HG03571 (cell line): ENCODE measurements at regions not wholly inside any gene's neighbourhood (a gene's known extent, or its start where the extent isn't known, plus 50 kb on each side); places are given as distances from the start of the nearest gene placed in this dataset.
"Not testable (repeated sequence)": the region's sequence is repeated elsewhere in the genome, so short reads cannot be mapped to it uniquely, and the experiment has no call there.

Source experiments
- ATAC-seq: cut with Tn5 transposase; IDR thresholded peaks from one replicate; pipeline ENCODE4 v1.9.1; 2021; ENCODE audit not compliant: unreplicated experiment

DNA sequence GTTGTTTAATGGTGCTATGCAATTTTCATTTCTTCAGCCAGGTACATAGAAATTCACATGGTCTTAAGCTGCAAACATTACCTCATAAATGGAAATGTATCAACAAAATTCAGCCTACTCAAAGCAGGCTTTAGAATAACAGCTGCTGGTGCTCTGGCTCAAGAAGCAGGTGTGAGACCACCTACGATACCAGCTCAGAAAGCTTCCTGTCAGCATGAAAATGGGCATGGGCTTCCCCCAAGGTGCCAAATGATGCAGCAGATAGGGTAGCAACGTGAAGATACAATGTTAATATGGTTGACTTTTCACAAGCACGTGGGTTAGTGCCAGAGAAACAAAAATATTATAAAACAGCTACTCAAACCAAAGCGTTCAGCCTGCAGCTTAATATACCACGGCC lies 343.4 kb upstream of the PRICKLE1 start:
- ATAC-seq, result no peak

DNA sequence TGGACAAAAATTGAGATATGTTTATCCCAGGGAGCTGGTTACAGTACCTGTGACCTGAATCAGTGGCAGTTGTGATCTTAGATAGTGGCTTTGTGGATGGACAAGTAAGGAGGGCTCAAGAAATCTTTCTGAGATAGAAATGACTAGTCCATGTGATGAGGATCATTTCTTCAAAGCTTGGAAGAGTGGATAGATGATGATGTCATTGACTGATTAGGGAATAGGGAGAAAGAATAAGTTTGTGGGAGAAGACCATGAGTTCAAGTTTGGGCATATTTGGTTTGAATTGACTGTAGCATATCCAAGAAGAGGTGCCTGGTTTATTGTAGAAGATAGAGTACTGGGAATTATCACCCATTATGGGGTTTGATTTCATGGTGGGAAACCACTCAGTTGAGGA lies 336.7 kb upstream of the PRICKLE1 start:
- no peak for ATAC-seq

DNA sequence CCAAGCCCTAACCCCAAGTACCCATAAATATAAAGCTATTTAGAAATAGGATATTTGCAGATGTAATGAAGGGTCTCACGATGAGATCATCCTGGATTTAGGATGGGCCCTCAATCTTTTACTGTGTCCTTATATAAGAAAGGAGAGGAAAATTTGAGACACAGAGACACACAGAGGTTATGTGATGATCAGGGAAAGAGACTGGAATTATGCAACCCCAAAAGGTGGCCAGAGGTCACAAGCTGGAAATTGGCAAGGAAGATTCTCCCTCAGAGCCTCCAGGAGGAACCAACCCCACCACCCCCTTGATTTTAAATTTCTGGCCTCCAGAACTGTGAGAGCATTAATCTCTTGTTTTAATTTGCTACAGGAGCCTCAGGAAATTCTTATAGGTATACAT lies 334.9 kb upstream of the PRICKLE1 start:
- ATAC-seq, result no peak

DNA sequence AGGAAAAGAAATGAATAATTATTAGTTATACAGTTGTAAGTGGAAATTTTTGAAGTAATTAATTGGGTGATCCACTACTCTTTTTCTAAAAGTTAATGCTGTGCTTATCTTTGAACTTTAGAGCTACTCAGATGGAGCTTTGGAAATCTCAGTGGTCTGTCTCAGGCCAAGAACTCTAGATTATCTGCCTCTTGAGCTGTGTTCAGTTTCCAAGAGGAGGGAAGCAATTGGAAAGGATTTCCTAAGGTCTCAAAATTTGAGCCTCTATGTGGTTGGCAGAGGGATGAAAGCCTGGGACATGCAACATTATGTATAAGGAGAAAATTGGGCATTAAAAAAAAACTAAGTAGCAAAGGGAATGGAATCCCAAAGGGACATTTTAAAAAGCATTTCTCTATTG lies 334.0 kb upstream of the PRICKLE1 start:
- no peak for ATAC-seq

DNA sequence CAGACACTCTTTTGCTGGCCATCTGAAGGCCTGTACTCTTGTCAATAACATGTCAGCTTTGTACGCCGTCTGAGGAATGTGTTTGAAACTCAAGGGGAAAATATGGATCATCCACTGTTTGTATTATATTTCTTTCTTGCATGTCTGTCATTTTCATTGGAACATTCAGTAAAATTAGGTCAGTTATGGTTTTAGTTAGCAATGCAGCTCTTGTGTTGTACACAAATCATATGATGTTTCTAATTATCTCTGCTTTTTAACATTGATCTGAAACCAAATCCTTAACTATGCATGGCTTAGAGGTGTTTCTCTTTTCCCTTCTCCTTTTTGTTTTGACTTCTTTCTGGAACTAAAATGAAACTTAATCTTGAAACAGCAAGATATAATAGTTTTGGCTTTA lies 333.6 kb upstream of the PRICKLE1 start:
- ATAC-seq, result no peak

DNA sequence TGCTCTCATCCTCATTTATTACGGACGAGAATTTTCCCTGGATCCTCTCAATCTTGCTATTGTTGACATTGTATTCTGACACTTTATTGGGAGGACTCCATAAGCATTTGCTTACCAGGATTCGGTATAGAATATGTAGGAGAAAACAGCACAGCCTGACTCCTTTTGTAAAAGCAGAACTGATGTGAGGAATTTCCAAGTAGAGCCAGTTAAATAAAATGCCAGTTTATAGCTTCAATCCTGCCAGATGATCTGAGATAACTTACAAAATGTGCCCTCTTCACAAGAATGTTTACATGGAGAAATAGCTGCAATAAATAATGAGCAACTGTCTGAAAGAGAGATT lies 332.9 kb upstream of the PRICKLE1 start:
- ATAC-seq, result no peak

DNA sequence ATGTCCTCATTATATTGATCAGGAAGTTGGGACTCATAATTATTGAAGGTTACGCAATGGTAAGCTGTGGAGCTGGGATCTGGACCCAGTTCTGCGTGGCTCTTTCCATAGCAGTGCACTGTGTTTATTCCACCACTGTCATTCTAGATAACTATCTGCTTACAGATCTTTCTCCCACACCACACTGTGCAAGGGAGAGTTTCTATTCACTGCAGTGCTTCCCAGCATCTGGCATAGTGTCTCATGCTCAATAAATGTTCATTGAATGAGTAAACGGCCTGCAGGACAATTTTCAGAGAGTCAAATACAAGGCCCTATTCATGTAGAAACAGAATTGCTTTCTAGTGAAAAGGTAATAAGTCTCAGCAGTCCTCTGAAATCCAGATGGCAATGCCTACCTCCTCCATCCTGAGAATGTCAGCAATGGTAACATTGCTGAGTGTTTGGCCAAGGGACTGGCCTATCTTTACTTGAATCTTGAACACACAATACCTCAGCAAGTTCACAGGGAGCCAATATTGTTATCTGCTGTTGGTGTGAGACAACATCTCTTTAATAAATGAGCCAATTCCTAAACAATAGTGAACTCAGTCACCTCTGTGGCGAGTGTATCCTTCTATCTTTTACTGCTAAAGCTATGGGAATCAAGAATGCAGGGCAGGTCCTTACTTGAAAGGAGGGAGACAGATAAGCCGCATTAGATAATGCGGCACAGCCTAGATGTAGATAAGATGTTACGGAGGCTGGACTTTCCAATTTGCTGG lies 332.4 kb upstream of the PRICKLE1 start:
- ATAC-seq, result no peak

DNA sequence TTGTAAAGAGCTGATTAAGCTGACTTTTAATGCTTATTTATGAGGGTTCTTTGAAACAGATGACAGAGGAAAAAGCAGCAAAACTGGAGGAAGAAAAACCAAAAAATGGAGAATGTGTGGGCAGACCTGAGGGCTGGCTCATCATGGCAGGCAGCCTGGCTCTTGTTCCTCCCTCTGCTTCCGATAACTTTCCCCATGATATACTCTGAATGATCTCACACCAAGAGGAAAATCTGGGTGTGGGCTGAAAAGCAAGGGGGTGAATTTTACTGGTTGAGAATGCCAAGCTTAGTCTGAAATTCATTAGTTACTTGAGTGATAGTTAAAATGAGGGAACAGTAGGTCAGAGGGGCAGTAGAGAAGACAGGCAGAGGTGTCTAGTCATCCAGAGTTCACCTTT lies 330.1 kb upstream of the PRICKLE1 start:
- no peak for ATAC-seq

DNA sequence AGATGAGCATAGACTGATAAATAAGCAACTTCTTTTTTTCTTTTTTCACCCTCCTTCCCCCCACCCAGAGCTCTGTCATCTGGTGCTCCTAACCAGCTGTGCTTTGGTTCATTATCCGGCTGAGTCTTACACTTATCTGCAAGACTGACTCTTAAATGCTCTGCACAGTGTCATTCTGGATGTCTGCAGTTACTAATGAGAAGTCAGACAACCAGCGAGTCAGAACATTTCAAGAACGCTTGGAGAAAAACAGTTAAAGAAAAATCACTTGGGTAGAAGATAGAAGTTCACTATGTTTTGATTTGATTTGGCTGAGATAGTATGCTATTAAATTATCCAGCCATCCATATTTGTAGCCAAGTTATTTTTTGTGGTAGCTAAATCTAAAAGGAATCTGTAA lies 328.9 kb upstream of the PRICKLE1 start:
- no peak for ATAC-seq

DNA sequence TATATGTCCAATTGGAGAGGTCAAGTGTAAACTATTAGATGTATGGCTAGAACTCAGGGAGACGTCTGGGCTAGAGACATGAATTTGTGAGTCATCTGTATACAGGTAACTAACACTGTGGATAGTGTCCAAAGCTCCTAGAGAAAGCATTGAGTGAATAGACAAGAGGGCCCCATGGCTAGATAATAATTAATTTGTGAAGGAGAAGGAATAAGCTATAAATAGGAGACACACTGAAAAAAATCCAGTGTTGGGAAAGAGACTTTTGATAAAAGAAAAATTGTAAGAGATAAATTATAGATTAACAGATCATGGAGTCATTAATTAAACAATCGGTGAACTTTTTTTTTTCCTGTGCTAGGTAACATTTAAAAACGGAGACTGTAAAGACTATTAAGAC lies 326.6 kb upstream of the PRICKLE1 start:
- no peak for ATAC-seq

DNA sequence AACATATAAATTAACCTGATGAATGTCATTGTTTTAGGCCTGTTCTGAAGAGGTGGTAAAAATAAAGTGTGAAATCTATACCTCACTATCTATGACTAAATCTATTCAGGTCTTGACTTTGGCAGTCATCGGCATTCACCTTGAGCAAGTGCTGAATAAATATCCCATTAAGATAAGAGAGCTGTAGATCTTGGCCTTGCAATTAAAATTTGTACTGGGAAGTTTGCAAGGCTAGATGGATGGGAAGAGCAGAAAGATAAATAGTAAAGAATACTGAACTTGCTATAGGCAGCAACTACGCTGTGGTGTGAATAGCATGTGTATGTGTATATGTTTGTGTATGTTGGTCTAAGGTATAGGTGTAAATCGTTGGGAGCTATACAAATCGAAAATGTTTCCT lies 325.9 kb upstream of the PRICKLE1 start:
- no peak for ATAC-seq

DNA sequence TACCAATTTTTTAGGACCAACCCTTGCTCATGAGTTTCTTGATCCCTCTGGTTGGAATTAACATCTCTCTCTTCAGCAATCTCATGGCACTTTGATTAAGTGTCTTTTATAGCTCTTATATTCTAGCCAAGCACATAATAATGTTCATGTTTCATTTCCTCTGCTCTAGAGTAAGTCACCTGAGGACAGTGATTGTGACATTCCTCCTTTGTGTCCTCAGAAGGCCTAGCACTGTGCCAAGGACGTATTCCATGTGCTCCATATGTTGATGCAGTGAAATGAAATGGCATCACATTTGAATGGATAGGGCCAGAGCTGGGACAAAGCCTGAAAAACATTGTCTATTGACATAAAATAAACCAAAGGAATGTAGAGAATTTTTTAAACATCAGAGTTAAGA lies 322.8 kb upstream of the PRICKLE1 start:
- ATAC-seq, result no peak

DNA sequence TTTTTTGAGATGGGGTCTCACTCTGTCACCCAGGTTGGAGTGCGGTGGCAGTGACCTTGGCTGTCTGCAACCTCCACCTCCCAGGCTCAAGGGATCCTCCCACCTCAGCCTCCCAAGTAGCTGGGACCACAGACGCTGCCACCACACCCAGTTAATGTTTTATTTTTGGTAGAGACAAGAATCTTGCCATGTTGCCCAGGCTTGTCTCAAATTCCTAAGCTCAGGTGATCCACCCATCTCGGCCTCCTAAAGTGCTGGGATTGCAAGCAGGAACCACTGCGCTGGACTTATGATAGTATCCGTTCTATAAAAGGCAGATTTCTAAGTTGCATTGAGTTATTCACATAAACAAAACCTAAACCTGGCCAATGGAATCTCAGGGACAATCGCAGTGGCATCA lies 321.1 kb upstream of the PRICKLE1 start:
- no peak for ATAC-seq

DNA sequence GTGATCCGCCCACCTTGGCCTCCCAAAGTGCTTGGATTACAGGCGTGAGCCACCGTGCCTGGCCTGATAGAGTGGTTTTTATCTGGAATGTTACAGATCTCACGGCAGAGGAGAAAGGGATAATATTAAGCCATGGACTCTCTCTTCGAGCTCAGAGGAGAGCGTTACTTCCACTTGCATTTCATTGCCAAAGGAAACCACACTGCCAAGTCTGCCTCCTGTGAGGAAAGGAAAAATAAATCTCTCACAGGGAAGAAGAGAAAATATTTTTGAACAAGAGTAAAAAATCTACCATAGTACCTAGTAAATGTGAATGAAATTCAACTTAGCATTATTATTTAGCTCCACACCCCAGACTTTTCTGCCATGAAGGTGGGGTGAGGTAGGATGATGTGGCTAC lies 319.2 kb upstream of the PRICKLE1 start:
- ATAC-seq, result no peak

DNA sequence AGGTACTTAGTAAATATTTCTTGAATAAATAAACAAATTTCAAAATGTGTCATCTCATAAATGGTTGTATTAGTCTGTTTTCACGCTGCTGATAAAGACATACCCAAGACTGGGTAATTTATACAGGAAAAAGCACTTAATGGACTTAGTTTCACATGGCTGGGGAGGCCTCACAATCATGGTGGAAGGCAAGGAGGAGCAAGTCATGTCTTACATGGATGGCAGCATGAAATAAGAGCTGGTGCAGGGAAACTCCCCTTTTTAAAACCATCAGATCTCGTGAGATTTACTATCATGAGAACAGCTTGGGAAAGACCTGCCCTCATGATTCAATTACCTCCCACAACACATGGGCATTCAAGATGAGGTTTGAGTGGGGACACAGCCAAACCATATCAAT lies 317.3 kb upstream of the PRICKLE1 start:
- not testable (repeated sequence) for ATAC-seq

DNA sequence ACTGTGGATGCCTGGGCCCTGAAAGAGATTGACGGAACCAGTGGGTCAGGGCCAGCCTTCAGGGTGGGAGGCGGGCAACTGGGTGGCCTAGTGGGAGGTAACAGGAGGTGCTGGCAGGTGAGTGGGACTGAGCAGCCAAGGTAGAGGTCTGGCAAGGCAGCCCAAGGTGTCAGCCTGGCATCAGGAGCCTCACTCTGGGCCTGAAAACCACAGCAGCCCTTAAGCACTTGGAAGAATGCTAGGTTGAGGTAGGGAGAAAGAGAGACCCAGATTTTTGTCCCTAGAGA lies 315.8 kb upstream of the PRICKLE1 start:
- no peak for ATAC-seq

DNA sequence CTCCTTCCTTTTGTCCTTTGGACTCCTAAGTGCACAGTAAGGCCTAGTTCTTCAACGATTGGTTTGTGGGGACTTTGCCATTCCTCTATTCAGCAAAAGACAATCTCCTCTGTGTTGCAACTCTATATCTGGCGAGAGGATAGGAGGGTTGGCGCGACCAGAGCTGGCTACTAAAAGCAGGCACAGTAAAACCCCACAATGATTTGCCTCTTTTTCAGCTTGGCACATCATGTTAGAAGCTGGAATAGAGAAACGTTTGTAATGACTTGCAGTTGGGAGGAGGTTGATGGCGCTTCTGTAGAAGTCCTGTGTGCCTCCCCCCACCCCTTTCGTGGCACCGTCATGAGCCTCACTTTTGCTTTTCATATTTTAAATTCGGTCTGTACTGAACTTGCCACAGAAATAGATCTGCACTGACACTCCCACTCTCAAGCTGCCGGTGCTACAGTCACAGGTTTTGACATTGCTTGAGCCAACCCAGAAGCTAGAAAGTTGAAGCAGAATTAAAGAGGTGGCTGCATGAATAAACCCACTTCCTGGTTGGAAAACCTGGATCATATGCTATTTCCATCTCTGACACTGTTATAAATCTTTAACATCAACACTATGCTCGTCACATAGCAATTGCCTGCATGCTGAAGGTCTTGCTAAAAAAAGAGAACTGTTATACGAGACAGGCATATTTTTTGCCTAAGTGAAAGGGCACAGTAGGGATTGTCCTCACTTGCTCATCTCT lies 315.3 kb upstream of the PRICKLE1 start:
- no peak for ATAC-seq

DNA sequence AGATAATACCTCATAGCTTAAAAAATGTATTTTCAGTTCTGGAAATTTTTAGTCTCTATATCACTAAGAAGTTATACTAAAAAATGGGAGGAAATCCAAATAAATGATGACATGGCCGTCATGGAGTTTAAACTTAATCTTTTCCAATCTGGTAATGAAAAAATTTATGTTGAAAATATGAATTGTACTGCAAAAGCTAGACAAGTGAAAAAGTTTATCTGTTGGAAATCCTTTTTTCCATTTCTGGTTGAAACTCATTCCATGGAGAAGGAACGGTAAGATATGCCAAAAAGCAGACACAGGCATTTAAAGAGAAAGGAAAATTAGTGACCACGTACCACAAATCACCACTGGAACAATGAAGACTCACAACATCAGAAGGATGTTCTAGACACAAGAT lies 314.2 kb upstream of the PRICKLE1 start:
- ATAC-seq, result no peak

DNA sequence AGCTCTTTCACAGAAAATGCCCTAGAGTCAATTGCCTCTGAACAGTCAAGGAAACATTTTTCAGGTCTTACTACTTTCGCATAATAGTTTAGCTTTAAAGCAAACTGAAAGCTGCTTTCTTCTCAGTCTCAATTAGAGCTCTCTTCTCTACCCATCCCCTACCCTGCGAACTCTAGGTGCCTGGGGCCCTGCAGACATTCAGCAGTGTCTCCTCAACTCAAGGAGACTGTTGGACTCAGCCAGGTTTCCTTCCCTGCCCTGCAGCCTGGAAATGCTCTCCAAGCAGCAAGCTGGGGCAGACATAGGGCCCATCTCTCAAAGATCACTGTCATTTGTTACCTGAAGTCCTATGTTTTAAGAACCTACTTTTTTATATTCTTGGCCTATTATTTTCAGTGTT lies 312.5 kb upstream of the PRICKLE1 start:
- no peak for ATAC-seq

DNA sequence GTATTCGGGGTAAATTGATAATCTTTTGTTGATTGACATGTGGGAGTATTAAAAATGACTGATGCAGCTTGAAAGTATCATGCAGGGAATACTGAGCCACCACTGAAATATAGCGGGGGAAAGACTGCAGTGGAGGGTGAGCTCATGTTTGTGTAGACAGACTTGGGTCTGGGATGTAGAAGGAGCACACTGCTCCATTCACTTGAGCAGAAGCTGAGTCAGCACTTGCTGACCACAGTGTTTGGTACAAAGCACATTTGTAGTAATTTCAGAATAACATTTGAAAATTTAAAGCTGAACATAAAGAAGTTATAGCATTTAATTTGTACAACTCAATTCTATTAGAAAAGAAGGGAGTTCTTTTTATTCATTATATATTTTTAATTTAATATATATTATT lies 304.3 kb upstream of the PRICKLE1 start:
- ATAC-seq, result no peak

DNA sequence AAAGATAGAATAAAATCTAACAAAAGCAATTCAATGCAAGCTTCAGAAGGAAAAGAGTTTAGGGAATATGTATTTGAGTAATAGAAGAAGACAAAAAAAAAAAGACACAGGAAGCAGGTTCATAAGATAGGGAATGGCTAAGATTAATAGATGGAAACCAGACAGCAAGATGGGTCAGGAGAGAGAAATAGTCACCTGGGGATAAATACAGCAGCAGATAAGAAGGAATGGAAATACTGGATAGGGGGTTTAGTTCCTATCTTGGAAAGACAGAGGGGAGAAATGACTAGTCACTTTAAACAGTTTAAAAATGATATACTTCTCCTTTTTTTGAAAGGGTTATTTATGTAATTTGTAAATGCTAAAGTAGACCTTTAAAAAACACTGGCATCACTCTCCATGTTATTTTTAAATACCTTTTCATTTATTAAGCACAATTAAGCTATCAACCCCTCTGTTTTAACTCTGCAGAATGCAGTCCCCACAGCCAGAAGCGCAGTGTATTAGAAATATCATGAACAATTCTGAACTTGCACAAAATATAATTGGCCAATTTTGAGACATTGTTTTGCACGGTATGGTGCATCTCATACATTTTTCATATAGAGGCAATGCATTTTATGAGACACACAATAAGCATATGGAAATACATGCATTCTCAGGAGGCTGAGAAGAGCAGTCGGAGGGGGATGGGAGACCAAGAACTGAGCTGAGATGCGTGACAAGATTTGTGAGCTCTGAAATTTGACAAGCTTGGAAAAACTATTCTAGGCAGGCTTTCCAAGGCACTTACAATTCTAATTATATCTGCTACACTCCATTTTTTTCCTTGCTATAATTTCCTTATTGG lies 303.4 kb upstream of the PRICKLE1 start:
- ATAC-seq, result no peak

DNA sequence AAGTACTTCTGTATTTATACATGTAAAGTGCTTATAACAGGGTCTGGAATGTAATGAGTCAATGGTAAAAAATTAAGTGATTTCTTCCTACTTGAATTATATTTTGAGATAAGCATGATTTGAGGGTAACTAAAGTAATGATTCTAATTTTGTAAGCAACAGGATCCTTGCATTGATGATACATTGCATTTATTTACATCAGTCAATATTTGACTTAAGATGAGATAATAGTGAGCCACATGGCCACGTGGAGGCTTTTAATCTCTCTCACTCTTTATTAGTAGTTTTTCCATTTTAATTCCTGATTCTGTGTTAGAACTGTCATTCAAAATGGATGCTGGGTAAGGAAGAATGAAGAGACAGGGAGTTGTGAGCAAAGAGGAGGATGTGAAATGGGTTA lies 298.1 kb upstream of the PRICKLE1 start:
- no peak for ATAC-seq
